ENCODE measurements at regions not wholly inside any gene's neighbourhood (a gene's known extent, or its start where the extent isn't known, plus 50 kb on each side); places are given as distances from the start of the nearest gene placed in this dataset.
"Not testable (repeated sequence)": the region's sequence is repeated elsewhere in the genome, so short reads cannot be mapped to it uniquely, and the experiment has no call there.

DNA sequence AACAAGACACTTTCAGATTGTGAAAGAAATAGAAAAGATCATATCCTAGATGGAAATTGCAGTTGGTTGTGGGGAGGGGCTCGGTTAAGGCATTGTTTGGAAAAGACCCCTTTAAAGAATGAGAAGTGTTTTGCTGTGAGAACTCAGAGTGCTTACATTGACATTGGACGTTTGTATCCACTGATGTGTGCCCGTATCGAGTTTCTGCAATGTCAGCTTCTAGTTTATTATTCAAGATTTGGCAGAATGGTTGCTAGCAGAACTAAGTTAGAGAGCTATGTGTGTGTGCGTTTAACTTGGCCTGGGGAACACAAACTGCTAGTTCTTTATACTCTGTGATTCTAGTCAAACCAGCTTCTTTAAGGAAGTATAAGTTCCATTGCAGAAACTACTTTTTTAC is 2702.5 kb downstream of the PCDH7 start:
- DNase-seq (ENCODE audit: low read depth): no peak

DNA sequence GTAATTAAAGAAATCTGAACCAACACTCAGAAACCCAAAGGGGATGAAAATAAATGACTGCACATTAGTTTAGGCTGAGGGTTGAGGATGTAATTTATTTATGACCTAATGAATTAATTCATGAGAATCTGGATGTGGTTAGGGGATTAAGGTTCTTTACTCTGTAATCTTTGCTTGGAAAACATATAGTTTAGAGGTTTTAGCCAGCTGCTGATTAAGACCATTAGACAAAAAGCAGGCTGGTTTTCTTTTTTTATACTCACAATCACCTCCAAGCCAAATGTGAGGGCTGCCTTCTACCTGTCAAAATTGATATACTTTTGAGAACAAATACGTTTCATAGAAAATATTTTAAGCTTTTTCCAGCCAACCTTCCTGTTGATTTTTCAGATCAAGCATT is 2705.8 kb downstream of the PCDH7 start:
- DNase-seq (ENCODE audit: low read depth): no peak

DNA sequence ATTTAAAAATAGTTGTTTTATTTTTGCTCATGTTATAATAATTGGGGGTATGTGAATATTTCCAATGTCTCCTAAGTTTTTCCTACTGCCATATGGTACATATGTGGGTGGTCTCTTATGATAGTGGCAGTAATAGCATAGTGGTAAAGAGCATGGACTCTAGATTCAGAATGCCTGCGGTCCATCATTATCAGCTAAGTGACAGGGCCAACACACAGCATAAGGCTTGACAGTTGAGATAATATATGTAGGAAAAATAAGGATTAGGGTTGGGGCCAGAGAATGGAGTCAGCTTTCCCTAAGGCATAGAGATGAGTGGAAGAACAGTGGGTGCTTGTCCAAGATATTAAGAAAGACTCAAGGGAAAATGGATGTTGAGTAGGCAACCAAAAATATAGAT is 2707.5 kb downstream of the PCDH7 start:
- DNase-seq (ENCODE audit: low read depth): no peak

DNA sequence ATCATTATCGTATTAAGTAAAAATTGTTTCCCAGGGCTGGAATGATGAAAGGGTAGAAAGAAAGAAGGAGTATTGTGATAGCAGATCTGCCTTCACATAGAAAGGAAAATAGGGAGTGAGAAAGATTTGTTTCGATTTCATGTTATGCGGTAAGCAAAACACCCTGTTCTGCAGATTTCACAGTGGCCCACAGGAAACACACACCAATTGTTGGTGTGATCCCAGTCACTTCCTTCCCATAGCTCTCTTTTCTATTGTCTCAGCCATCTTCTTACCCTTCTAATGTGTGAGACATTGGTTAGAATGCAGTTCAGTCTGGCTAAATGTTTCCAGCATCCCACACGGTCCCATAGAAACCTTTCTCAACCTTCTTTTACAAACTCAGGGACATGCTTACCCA is 2709.8 kb downstream of the PCDH7 start:
- DNase-seq (ENCODE audit: low read depth): no peak

DNA sequence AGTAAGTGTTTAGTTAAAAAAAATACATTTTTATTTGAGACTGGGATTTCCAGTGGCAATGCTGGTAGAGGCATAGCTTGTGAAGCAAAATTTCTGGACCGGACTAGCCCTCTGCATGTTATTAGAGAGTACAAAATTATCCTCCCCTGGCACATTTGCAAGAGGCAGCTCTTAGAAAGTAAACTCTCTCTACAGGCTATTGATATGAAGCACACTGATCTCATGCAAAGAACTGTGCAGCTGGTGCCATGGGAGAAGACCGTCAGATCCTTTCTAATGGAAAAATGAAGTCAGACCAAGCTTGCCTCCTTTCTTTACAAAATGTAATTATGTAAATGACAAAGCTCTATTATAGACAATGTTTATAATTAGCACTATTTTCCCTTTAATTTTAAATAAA is 2717.2 kb downstream of the PCDH7 start:
- no peak for DNase-seq (ENCODE audit: low read depth)

DNA sequence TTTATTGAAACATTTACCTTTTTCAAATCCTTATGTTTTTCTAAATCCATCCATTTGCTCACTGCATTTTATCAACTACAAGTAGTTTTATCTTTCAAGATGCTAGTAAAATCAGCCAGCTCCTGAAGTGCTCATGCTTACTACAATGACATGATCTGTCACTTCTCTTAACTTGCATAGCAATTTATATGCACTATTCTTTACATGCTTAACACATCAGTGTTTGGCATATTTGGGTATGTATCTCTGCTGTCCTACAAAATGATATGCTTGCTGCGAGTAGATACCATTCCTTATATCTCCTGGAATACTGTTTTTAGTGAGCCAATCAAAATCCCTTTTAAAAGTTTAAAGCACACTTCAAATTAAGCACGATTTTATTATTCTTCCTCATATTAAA is 2726.8 kb downstream of the PCDH7 start:
- no peak for DNase-seq (ENCODE audit: low read depth)

DNA sequence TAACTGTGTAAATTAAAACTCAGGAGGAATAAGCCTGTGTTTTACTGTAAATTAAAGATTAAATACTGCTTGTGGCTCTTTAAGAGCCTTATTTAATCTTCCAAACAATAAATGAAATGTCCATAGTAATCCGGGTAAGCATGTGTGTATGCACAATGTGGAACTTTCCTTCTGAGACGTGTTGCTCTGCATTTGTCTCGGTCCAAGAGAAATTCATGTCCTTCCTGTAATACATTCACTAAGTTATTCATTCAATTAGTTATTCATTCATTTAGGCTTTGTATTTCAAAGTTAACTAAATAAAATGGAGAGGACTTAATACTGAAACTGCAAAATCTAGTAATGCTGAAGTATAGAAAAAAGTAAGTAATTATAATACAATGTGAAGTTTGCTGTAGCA is 2728.8 kb downstream of the PCDH7 start:
- DNase-seq (ENCODE audit: low read depth): no peak

DNA sequence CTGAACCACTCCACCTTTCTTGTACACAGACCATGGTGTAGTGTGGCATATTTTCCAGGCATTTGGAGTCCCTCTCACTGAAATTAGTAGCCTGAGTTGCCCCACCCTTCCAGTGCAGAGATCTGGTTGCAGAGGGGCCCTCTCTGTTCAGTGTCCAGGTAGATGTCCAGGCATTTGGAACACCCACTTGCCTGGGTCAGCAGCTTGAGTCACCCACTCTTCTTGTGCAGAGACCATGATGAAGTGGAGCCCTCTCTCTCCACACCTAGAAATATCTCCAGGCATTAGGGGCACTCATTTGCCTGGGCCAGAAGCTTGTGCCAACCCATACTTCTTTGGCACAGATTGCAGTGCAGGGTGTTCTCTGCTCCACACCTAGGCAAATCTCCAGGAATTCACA is 2733.3 kb downstream of the PCDH7 start:
- no peak for DNase-seq (ENCODE audit: low read depth)

DNA sequence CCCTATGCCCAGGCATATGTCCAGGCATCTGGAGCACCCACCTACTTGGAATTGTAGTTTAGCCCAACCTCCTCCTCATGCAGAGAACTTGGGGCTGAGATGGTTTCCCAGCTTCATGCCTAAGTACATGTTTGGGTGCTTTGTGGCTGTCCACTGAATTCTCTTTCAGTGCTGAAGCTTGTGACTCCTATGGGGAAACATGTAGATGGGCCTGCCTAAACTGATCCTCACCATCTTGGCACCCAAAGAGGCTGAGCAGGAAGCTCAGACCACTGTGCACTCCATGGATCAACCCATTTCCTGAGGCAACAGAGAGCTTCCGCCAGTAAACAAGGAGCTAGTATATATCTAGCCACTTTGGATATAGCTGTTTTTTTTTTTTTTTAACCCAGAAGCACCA is 2733.7 kb downstream of the PCDH7 start:
- no peak for DNase-seq (ENCODE audit: low read depth)

DNA sequence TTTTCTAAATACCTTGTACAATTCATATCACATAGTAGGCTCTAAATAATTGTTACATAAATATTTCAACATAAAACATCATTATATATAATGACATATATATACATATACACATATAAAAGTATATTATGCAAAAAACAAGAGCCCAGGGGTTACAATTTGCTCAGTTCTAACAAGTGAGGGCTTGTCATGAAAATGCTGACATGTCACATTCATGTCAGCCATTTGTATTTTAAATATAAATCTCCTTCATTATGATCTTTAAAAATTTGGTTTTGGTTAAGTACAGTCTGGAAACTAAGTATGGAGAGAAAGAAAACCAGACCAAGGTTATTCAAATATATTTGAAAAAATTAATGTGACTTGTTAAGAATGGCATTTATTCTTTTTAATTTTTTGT is 2745.4 kb downstream of the PCDH7 start:
- DNase-seq (ENCODE audit: low read depth): no peak

DNA sequence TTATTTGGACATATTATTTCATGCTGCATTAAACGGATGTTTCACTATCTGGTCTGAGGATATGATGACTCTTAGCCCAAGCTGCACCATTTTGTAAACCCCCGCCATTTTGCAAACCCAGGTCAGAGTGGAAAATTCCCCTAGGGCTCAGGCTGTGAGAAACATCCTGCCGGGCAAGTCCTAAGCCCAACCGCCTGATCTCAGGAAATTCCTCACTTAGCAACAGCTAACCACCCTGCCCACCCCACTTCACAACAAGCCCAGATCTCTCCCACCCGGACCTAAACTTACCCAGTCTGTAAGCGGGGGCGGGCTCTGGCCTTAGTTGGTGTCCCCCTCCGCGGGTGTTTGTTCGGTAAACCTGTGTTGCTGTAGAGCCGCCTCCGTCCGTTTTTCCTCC is 2747.1 kb downstream of the PCDH7 start:
- no peak for DNase-seq (ENCODE audit: low read depth)

DNA sequence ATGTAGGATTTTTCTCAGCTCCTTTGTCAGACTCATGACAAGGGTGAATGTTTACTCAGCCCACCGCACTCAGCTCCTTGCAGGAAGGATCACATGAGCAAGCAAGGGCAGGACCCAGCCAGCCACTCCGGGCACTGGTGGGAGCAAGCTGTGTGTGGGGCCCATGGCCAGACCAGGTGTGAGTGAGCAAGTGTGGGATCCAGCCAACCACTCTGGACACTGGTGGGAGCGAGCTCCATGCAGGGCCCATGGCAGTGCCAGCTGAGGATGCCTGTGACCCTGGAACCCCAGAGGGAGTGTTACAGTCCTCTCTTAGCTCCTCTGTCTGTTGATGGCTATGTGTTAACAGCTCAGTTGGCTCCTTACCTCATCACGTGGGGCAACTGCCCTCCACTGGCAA is 2750.6 kb downstream of the PCDH7 start:
- no peak for DNase-seq (ENCODE audit: low read depth)

DNA sequence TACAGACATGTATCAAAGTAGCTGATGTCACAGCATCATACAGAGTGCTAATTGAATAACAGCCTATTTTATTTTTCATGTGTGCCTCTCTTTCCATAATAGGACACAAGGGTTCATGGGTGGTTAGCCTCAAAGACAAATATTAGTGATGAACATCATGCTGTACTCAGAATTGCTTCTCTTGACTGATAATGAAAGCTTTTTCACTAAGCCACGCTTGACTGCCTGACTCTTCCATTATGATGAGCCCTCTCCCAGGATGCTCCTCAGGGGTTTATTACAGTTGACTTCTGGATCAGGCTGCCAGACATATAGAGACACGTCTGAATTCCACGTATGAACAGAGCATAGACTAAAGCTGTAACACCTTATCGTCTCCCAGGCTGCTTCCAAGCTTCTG is 2757.5 kb downstream of the PCDH7 start:
- DNase-seq (ENCODE audit: low read depth): no peak

DNA sequence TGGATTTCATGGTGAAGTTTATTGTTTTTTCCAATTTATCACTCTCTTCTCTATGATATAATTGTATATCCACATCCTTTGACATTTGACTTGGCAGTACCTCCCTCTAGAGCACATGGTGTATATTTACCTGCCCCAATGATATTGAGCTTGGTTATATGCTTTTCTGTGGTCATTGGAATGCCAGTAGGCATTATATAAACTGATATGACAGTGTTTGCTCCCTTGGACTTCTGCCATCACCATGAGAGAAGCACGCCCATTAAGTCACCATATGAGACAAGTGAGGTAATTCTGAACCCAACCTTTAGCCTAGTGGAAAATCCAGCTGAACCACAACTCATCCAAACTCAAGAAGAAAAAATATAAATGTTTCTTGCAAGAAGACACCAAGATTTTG is 2761.5 kb downstream of the ARAP2 start:
- DNase-seq (ENCODE audit: low read depth): no peak

DNA sequence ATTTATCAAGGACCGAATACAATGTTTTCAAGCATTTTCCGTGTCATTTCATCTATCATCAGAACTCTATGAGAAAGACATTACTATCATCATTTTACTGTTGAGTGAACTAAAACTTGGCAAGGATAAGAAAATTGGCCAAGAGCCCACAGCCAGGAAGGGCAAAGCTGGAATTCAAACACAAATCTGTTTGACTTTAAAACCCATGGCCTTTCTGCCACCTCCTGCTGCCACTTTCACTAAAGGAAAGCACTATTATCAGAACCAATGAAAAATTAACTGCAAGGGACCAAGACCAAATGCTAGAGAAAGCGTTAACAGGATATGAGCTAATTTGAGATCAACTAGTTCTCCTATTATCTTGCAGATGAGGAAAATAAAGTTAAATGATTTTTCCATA is 2759.2 kb downstream of the ARAP2 start:
- DNase-seq (ENCODE audit: low read depth): no peak

DNA sequence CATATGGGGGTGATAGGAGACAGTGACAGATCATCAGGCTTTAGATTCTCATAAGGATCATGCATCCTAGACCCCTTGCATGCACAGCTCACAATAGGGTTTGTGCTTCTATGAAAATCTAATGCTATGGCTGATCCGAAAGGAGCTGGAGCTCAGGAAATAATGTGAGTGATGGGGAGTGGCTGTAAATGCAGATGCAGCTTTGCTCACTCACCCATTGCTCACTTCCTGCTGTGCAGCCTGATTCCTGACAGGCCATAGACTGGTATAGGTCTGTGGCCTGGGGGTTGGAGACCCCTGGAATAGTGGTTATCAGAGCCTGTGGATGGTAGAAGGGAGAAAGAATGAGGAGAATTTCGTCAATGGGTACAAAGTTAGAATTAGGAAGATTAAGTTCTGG is 2751.1 kb downstream of the ARAP2 start:
- no peak for DNase-seq (ENCODE audit: low read depth)

DNA sequence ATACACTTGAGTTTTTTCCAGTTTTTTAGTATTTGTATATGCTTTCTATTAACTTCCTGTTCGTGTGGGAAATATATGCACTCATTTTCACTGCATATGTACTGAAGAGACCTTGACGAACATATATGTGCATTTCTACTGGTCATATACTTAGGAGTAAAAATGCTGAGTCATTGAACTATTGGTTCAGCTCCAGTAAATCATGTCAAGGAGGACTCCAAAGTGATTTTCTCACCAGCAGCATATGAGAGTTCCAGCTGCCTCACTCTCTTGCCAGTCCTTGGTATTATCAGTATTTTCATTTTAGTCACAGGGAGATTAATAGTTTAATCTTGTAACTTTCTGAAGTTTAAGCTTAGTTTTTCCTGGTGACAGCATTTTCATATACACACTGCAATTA is 2750.2 kb downstream of the ARAP2 start:
- no peak for DNase-seq (ENCODE audit: low read depth)

DNA sequence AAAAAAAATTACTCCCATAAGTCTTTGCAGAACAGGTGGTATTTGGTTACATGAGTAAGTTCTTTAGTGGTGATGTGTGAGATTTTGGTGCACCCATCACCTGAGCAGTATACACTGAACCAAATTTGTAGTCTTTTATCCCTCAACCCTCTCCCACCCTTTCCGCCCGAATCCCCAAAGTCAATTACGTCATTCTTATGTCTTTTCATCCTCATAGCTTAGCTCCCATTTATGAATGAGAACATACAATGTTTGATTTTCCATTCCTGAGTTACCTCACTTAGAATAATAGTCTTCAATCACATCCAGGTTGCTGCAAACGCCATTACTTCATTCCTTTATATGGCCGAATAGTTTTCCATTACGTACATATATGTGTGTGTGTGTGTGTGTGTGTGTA is 2742.7 kb downstream of the ARAP2 start:
- not testable (repeated sequence) for DNase-seq (ENCODE audit: low read depth)

DNA sequence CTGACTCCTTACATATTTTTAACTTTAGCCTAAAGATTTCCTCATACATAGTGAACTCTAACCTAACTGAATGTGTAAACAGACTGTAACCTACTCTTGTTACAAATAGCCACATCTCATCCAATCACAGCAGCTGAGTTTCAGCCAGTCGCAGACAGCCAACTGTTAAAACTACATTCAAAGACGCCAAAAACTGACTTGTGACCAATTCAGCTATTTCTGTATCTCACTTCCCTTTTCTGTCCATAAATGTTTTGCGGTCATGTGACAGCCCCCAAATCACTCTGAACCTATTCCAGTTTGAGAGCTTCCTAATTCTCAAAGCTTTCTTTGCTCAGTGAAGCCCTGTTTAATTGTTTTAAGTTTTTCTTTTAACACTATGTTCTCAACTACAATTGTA is 2731.9 kb downstream of the ARAP2 start:
- no peak for DNase-seq (ENCODE audit: low read depth)

DNA sequence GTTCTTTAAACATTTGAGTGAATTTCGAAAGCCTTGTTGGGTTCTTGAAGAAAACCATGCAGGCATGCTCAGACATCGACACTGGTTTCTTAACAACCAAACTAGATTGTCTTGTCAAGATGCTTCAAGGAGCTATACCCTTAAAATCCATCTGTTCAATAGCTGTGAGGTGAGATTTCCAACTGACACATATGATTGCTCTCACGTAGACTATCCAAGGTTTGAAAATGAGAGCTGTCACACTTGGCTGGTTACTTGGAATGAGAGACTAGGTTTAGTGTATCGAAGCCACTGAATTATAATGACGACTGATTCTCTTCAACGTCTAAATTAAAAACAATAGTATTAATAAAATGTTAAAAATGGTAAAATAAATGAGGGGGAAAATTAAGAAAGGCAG is 2725.5 kb downstream of the ARAP2 start:
- no peak for DNase-seq (ENCODE audit: low read depth)

DNA sequence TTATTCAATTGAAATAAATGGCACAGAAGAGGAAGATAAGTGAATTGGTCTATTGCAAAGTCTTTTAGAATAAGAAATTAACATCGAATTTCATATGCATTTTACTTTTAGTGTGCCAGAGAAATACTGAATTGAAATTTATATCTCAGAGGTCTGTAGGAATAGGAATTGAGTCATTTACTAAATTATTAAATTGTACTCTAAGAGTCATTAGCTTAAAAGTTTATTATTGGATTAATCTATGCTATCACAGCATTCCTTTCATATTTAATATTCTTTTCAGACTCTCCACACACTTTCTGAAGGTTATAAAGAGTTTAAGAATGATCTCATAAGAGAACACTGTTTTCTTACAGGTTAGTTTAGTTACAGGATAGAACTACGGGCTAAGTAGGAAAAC is 2711.5 kb downstream of the ARAP2 start:
- no peak for DNase-seq (ENCODE audit: low read depth)

DNA sequence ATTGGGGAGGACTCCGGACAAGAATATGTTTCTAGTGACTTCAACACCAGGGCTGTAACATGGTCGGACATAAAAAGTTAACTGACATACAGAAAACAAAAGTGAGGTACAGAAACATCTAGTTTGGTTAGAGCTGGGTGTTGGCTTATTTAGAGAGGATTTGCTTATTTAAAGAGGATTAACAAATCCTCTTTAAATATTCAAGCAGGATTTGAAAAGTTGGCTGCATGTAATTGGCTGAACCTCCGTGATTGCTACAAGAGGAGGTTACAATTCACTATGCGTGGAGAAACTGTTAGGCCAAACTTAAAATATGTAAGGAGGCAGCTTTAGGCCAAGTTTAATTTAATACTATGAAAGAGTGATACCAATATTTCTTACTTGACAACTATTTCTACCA is 2707.4 kb downstream of the ARAP2 start:
- no peak for DNase-seq (ENCODE audit: low read depth)

DNA sequence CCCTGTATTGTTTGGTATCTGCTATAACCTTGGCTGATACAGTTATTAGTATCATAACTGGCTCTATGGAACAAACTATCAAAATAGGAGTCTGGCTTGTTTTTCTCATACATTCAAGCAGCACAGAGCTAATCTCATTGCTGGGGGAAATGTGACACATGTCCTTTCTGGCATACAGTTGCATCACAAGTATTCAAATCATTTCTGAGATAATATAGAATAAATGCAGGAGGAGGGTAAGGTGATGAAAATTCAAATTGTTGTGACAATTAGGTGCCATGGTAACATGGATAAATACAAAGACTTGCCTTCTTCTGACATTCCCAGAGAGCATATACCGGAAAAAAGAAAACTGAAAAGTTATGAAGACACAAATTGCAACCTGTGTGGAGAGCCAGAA is 2706.8 kb downstream of the ARAP2 start:
- DNase-seq (ENCODE audit: low read depth): no peak

DNA sequence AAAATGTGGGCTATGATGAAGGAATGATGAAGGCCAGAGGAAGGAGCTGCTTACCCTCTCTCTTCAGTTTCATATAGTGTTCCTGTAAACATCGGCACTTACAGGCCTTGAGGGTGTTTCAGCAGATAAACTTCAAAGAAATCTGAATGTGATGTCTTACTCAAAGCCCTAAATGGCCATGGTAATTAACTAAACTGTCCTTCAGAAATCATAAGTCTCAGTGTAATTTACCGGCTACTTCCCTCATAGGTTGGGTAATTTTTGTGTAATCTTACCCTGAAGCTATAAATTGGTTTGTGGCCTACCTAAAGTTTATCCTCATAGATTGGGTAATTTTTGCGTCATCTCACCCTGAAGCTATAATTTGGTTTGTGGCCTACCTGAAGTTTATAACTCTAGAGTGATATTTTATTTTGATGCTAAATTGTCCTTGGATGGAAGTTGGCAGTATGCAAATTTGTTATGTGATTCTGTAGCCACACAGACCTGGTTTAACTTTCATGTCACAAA is 2700.3 kb downstream of the ARAP2 start:
- DNase-seq (ENCODE audit: low read depth): no peak

DNA sequence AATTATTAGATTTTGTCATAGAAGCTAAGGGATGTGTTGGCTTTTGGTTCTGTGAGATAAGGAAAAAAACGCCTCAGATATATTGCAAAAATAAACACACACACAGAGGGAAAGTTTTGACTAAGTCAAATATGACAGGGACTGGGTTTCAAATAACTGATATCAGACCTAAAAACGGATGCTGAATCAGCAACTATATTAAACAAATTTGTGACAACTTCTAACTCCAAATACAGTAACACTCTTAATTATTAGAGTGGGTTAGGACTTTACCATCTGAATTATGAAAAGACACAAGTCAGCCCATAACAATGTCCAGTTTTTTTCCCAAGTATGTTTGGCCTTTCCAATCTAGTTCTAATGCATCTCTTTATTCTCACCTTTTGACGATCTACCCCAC is 2693.1 kb downstream of the ARAP2 start:
- no peak for DNase-seq (ENCODE audit: low read depth)

Measured in LHCN-M2 (cell line).